ENCODE measurements at regions not wholly inside any gene's neighbourhood (a gene's known extent, or its start where the extent isn't known, plus 50 kb on each side); places are given as distances from the start of the nearest gene placed in this dataset.
"Not testable (repeated sequence)": the region's sequence is repeated elsewhere in the genome, so short reads cannot be mapped to it uniquely, and the experiment has no call there.

DNA sequence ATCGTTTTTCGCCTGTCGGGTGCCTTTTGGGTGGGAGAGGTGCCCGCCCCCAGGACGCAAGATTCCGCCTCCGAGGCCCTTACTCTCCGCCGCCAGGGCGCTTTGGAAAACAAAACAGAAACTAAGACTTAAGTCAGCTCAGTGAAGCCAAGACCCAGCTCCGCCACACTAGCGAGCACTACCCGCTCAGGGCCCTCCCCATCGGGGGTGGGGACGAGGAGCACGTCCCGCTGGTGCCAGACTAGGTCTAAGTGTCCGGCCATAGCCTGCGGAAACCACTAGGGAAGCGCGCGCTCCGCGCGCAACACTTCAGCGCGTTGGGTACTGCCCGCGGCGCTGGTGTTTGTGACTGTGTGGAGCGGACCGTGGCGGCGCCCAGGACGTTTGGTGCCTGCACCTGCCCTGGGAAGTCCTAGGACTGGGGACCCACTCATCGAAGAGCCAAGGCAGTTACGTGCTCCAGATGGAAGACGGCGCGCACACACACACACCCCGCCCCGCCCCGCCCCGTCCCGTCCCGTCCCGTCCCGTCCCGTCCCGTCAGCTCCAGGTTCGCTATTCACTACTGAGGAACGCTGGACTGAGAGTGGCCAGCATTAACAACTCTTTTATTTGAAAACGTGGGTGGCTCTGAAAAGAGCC, 57.6 kb upstream of the BOLA1 start:
- not testable (repeated sequence) for DNase-seq; H3K9me2 ChIP-seq (replicated peaks; ENCODE audit: insufficient read depth, low read length); H2AFZ ChIP-seq (ENCODE audit: low read length); H3K9me3 ChIP-seq (replicated peaks; ENCODE audit: insufficient read depth, low read length); H3K27ac ChIP-seq (ENCODE audit: low read length); H3K4me3 ChIP-seq (ENCODE audit: low read length); H3K36me3 ChIP-seq (replicated peaks; ENCODE audit: insufficient read depth, low read length); H3K4me2 ChIP-seq (ENCODE audit: low read depth, low read length); H4K20me1 ChIP-seq (ENCODE audit: insufficient read depth, low read length); H3K9ac ChIP-seq (ENCODE audit: low read length); H3K27me3 ChIP-seq (replicated peaks; ENCODE audit: insufficient read depth, low read length)
- H3K4me1 ChIP-seq (ENCODE audit: low read length): peaks cover 11% of the 10 kb centered on the region
- peaks cover 10% of the 10 kb centered on the region for H3F3A ChIP-seq (ENCODE audit: insufficient read depth, low read length)
- peaks cover 33% of the 10 kb centered on the region for H3K79me2 ChIP-seq (ENCODE audit: low read length)

DNA sequence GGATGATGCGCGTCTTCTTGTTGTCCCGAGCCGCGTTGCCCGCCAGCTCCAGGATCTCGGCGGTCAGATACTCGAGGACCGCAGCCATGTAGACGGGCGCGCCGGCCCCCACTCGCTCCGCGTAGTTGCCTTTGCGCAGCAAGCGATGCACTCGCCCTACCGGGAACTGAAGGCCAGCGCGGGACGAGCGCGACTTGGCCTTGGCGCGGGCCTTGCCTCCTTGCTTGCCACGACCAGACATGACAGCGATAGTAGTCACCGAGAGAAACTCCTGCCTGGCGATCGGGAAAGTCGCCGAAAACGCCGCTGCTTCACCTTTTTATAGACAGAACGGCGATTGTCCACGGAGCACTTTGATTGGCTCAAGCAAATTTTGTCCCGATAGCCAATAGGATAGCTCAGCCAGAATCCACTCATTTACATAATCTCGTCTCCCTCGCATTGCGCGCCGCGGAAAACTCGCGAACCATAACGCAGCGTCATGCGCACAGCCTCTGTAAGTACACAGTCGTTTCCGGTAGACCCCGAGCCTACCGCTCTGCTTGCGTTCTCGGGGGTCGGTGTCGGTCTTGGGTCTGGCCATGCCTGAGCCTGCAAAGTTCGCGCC, 56.8 kb upstream of the BOLA1 start:
- not testable (repeated sequence) for H3K9ac ChIP-seq (ENCODE audit: low read length); H4K20me1 ChIP-seq (ENCODE audit: insufficient read depth, low read length); DNase-seq; H3K36me3 ChIP-seq (replicated peaks; ENCODE audit: insufficient read depth, low read length); H3K4me2 ChIP-seq (ENCODE audit: low read depth, low read length); H3K9me2 ChIP-seq (replicated peaks; ENCODE audit: insufficient read depth, low read length); H3K27me3 ChIP-seq (replicated peaks; ENCODE audit: insufficient read depth, low read length); H3K4me3 ChIP-seq (ENCODE audit: low read length); H3K9me3 ChIP-seq (replicated peaks; ENCODE audit: insufficient read depth, low read length); H3K27ac ChIP-seq (ENCODE audit: low read length); H2AFZ ChIP-seq (ENCODE audit: low read length)
- Histone ChIP-seq H3F3A (ENCODE audit: insufficient read depth, low read length) (peaks cover 10% of the 10 kb centered on the region), H3K4me1 (ENCODE audit: low read length) (peaks cover 11% of the 10 kb centered on the region), H3K79me2 (ENCODE audit: low read length) (peaks cover 42% of the 10 kb centered on the region)

DNA sequence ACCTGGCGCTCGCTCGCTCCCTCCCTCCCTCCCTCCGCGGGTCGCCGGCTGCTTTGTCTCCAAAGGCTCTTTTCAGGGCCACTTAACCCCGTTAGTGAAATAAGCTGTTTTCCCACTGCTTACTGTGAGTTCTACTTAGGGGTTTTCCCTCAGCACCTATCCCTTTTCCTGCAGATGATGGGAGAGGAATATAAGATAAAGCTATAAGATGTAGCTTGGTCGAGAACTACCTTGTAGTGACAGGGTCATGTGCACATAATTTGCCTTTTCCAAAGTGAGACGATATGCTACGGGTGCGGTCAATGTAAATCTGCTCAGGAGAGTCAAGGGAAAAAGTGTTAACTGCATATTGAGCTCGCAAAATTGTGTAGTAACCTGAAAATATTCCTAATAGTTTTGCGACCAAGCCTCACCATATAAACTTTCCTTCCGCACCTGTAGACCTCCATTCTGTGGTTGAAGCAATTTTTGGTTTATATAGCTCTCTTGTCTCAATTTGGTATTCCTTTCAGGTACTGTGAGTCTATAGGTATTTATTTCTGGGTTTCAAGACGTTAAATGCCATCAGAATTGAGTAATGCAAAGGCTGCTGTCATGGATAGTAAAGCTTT, 55.8 kb upstream of the BOLA1 start:
- H3K4me1 ChIP-seq (ENCODE audit: low read length): peaks cover 14% of the 10 kb centered on the region
- no peak overlapping the region for H2AFZ ChIP-seq (ENCODE audit: low read length)
- peaks cover 48% of the 10 kb centered on the region for H3K79me2 ChIP-seq (ENCODE audit: low read length)
- H3K4me2 ChIP-seq (ENCODE audit: low read depth, low read length): peak overlapping the region; percentile 85
- peak overlapping the region; percentile 74 for H3K27ac ChIP-seq (ENCODE audit: low read length)
- DNase-seq: peak; percentile 48
- H3K27me3 ChIP-seq (replicated peaks; ENCODE audit: insufficient read depth, low read length): no peaks in the 10 kb centered on the region
- TF ChIP-seq CTCF (IDR thresholded peaks at IDR 0.05; ENCODE audit: low read length) (no peak), EZH2 (optimal IDR thresholded peaks at IDR 0.05; ENCODE audit: low read depth, low read length) (no peak), EZH2phosphoT487 (IDR thresholded peaks at IDR 0.05; ENCODE audit: low read length) (no peak)
- peaks cover 14% of the 10 kb centered on the region for H3F3A ChIP-seq (ENCODE audit: insufficient read depth, low read length)
- H3K36me3 ChIP-seq (replicated peaks; ENCODE audit: insufficient read depth, low read length): no peaks in the 10 kb centered on the region
- no peaks in the 10 kb centered on the region for H4K20me1 ChIP-seq (ENCODE audit: insufficient read depth, low read length)
- peak overlapping the region; percentile 93 for H3K4me3 ChIP-seq (ENCODE audit: low read length)
- H3K9me3 ChIP-seq (replicated peaks; ENCODE audit: insufficient read depth, low read length): no peaks in the 10 kb centered on the region
- no peaks in the 10 kb centered on the region for H3K9me2 ChIP-seq (replicated peaks; ENCODE audit: insufficient read depth, low read length)
- H3K9ac ChIP-seq (ENCODE audit: low read length): peak overlapping the region; percentile 90

DNA sequence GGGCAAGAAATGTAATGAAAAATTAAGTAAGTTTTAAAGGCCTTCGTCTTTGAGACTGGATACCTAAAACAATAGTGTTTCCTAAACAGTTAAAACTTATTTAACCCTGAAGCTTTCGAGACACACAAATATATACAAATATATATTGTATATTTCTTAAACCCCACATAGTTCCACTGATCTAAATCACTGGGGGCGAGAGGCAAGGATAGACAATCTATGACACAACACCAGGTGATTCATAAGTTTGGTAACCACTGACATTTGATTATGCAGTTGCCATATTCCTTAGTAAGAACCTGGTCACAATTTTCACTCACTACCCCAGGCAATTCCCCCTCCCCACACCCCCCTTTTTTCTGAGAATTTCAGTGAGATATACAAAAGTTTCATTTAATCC, 55.3 kb upstream of the BOLA1 start:
- peaks cover 19% of the 10 kb centered on the region for H3K4me1 ChIP-seq (ENCODE audit: low read length)
- H3K36me3 ChIP-seq (replicated peaks; ENCODE audit: insufficient read depth, low read length): no peaks in the 10 kb centered on the region
- H4K20me1 ChIP-seq (ENCODE audit: insufficient read depth, low read length): no peaks in the 10 kb centered on the region
- peak overlapping the region; percentile 90 for H3K9ac ChIP-seq (ENCODE audit: low read length)
- no peak overlapping the region for H2AFZ ChIP-seq (ENCODE audit: low read length)
- no peak for TF ChIP-seq EZH2phosphoT487 (IDR thresholded peaks at IDR 0.05; ENCODE audit: low read length)
- TF ChIP-seq EZH2 (optimal IDR thresholded peaks at IDR 0.05; ENCODE audit: low read depth, low read length): no peak
- no peak for TF ChIP-seq CTCF (IDR thresholded peaks at IDR 0.05; ENCODE audit: low read length)
- H3K4me2 ChIP-seq (ENCODE audit: low read depth, low read length): peak overlapping the region; percentile 85
- H3K9me2 ChIP-seq (replicated peaks; ENCODE audit: insufficient read depth, low read length): no peaks in the 10 kb centered on the region
- H3K27me3 ChIP-seq (replicated peaks; ENCODE audit: insufficient read depth, low read length): no peaks in the 10 kb centered on the region
- H3K9me3 ChIP-seq (replicated peaks; ENCODE audit: insufficient read depth, low read length): no peaks in the 10 kb centered on the region
- peak overlapping the region; percentile 74; the same call in 1 of the 2 replicates for H3K27ac ChIP-seq (ENCODE audit: low read length)
- peak; percentile 30 for DNase-seq
- peak overlapping the region; percentile 93 for H3K4me3 ChIP-seq (ENCODE audit: low read length)
- H3F3A ChIP-seq (ENCODE audit: insufficient read depth, low read length): peaks cover 19% of the 10 kb centered on the region
- H3K79me2 ChIP-seq (ENCODE audit: low read length): peaks cover 54% of the 10 kb centered on the region

All from MM.1S (cell line).